ENCODE measurements at regions not wholly inside any gene's neighbourhood (a gene's known extent, or its start where the extent isn't known, plus 50 kb on each side); places are given as distances from the start of the nearest gene placed in this dataset.

GRCh38 chr7:13320333-13320732 is 632.9 kb downstream of the ARL4A start:
- intact Hi-C loops (cut with DNase I; ENCODE audit: low total_unique reads): no loop called here
- H3K4me3 ChIP-seq (ENCODE audit: low read depth, poor library complexity, severe bottlenecking): no peak overlapping the region

GRCh38 chr7:13321316-13321715 is 633.9 kb downstream of the ARL4A start:
- no peak for TF ChIP-seq POLR2A (IDR thresholded peaks at IDR 0.05)
- TF ChIP-seq, protein P1, sequence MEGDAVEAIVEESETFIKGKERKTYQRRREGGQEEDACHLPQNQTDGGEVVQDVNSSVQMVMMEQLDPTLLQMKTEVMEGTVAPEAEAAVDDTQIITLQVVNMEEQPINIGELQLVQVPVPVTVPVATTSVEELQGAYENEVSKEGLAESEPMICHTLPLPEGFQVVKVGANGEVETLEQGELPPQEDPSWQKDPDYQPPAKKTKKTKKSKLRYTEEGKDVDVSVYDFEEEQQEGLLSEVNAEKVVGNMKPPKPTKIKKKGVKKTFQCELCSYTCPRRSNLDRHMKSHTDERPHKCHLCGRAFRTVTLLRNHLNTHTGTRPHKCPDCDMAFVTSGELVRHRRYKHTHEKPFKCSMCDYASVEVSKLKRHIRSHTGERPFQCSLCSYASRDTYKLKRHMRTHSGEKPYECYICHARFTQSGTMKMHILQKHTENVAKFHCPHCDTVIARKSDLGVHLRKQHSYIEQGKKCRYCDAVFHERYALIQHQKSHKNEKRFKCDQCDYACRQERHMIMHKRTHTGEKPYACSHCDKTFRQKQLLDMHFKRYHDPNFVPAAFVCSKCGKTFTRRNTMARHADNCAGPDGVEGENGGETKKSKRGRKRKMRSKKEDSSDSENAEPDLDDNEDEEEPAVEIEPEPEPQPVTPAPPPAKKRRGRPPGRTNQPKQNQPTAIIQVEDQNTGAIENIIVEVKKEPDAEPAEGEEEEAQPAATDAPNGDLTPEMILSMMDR (IDR thresholded peaks at IDR 0.05): no peak
- no peak for DNase-seq (ENCODE audit: low spot score in 2 of 2)
- WGBS, 2 donors: 25 to 29% methylated on average over 2 of the region's 2 CpGs
- no peak overlapping the region for H3K4me3 ChIP-seq (ENCODE audit: low read depth, poor library complexity, severe bottlenecking)
- intact Hi-C loops (cut with DNase I; ENCODE audit: low total_unique reads): no loop called here

More at GRCh38 chr7:13320333-13320732, 632.9 kb downstream of the ARL4A start:
- TF ChIP-seq POLR2A (IDR thresholded peaks at IDR 0.05): no peak
- TF ChIP-seq, protein P1 (IDR thresholded peaks at IDR 0.05): no peak
- no peak for DNase-seq (ENCODE audit: low spot score in 2 of 2)

DNA sequence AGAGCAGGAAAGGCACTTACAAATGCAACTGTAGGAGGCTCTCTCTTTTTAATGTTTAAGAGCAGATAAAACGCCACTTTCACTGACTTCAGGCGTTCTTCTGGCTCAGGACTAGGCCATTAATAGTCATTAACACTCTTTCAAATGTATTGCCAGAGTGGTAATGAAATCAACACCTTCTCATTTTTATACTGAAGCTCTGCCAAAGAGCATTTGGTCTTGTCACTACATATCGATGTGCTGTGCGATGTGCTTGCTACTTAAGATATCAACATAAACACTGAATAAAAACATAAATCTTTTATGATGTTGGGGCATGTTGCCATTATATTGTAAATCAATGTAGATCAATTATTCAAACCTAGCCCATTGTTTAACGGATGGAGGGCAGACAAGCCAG is 634.7 kb downstream of the ARL4A start:
- H3K4me3 ChIP-seq (ENCODE audit: low read depth, poor library complexity, severe bottlenecking): no peak overlapping the region
- WGBS, 2 donors: 23 to 30% methylated on average over 5 of the region's 5 CpGs
- TF ChIP-seq, protein P1 (IDR thresholded peaks at IDR 0.05): no peak
- no peak for TF ChIP-seq POLR2A (IDR thresholded peaks at IDR 0.05)
- intact Hi-C loops (cut with DNase I; ENCODE audit: low total_unique reads): no loop called here
- no peak for DNase-seq (ENCODE audit: low spot score in 2 of 2)

DNA sequence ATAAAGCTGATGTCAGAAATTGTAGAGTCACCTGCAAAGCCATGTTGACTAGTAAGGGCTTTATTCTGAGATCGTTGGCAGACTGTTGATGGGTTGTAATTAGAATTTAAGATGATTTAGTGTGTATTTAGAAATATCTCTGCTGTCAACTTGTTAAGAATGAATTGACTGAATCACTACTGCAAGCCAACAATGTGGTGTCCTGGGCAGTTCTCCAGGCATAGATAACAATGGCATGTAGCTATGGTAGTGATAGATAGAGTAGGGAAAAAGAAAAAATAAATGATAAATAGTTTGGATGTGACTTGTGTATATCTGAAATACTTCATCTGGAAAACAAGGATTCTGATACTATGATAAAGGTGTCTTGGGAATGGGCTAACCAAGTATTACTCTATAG is 640.2 kb downstream of the ARL4A start:
- 28 to 39% methylated on average over 1 of the region's 1 CpG for WGBS, 2 donors
- intact Hi-C loops (cut with DNase I; ENCODE audit: low total_unique reads): no loop called here
- no peak for TF ChIP-seq POLR2A (IDR thresholded peaks at IDR 0.05)
- TF ChIP-seq, protein P1 (IDR thresholded peaks at IDR 0.05): no peak
- H3K4me3 ChIP-seq (ENCODE audit: low read depth, poor library complexity, severe bottlenecking): no peak overlapping the region
- DNase-seq (ENCODE audit: low spot score in 2 of 2): no peak

- 30 to 61% methylated on average over 1 of the region's 1 CpG for WGBS, 2 donors
- H3K4me3 ChIP-seq (ENCODE audit: low read depth, poor library complexity, severe bottlenecking): no peak overlapping the region
- intact Hi-C loops (cut with DNase I; ENCODE audit: low total_unique reads): no loop called here
- DNase-seq (ENCODE audit: low spot score in 2 of 2): no peak
- TF ChIP-seq POLR2A (IDR thresholded peaks at IDR 0.05): no peak
- TF ChIP-seq, protein P1 (IDR thresholded peaks at IDR 0.05): no peak
Observed at GRCh38 chr7:13333371-13333770, 645.9 kb downstream of the ARL4A start.

DNA sequence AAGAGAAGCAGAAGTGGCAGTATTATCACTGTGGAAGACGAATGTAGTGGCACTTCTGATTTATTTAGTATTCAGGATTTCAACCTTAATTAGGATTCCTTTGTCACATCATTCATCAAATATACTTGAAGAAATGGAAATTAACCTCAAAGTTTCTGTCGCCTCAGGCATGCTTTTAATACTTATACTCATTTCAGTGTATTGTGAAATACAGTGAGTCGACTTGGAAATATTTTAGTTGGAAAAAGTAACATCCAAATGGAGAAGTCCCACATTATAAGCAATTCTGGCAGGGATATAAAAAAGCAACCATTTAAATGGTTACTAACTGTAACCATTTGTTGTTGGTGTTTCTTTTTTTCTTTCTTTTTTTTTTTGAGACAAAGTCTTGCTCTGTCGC is 648.8 kb downstream of the ARL4A start:
- no peak for TF ChIP-seq POLR2A (IDR thresholded peaks at IDR 0.05)
- TF ChIP-seq, protein P1 (IDR thresholded peaks at IDR 0.05): no peak
- H3K4me3 ChIP-seq (ENCODE audit: low read depth, poor library complexity, severe bottlenecking): no peak overlapping the region
- WGBS, 2 donors: 27 to 29% methylated on average over 4 of the region's 4 CpGs
- DNase-seq (ENCODE audit: low spot score in 2 of 2): no peak
- intact Hi-C loops (cut with DNase I; ENCODE audit: low total_unique reads): no loop called here
